GM19025 (cell line): ENCODE measurements at regions not wholly inside any gene's neighbourhood (a gene's known extent, or its start where the extent isn't known, plus 50 kb on each side); places are given as distances from the start of the nearest gene placed in this dataset.
"Not testable (repeated sequence)": the region's sequence is repeated elsewhere in the genome, so short reads cannot be mapped to it uniquely, and the experiment has no call there.

ENCODE experiments used
- ATAC-seq: cut with Tn5 transposase; IDR thresholded peaks from one replicate; pipeline ENCODE4 v1.9.1; 2021; ENCODE audit warnings: mild to moderate bottlenecking, low read depth, moderate library complexity; ENCODE audit not compliant: unreplicated experiment

GRCh38 chr2:175309799-175310198 lies 128.3 kb upstream of the ATP5MC3 start:
- ATAC-seq = no peak

GRCh38 chr2:175308005-175308404 lies 126.5 kb upstream of the ATP5MC3 start:
- no peak for ATAC-seq

- ATAC-seq = no peak
Measured at GRCh38 chr2:175304541-175304940, 123.0 kb upstream of the ATP5MC3 start.

- ATAC-seq = no peak
Measured at GRCh38 chr2:175293776-175294175, 112.3 kb upstream of the ATP5MC3 start.

GRCh38 chr2:175293195-175293594 lies 111.7 kb upstream of the ATP5MC3 start:
- ATAC-seq = no peak

- no peak for ATAC-seq
Measured at GRCh38 chr2:175282886-175283285, 101.4 kb upstream of the ATP5MC3 start.

GRCh38 chr2:175282300-175282699 lies 100.8 kb upstream of the ATP5MC3 start:
- ATAC-seq = no peak

GRCh38 chr2:175277772-175278171 lies 96.3 kb upstream of the ATP5MC3 start:
- ATAC-seq = no peak

GRCh38 chr2:175275539-175275938 lies 94.0 kb upstream of the ATP5MC3 start:
- ATAC-seq = no peak

GRCh38 chr2:175259164-175259563 lies 77.7 kb upstream of the ATP5MC3 start:
- ATAC-seq = no peak

GRCh38 chr2:175256806-175257585 lies 75.5 kb upstream of the ATP5MC3 start:
- no peak for ATAC-seq

GRCh38 chr2:175256391-175256790 lies 74.9 kb upstream of the ATP5MC3 start:
- not testable (repeated sequence) for ATAC-seq

- no peak for ATAC-seq
Measured at GRCh38 chr2:175253871-175254270, 72.4 kb upstream of the ATP5MC3 start.

- ATAC-seq = no peak
Measured at GRCh38 chr2:175251425-175252041, 70.0 kb upstream of the ATP5MC3 start.

- ATAC-seq = no peak
Measured at GRCh38 chr2:175247159-175247558, 65.6 kb upstream of the ATP5MC3 start.

- no peak for ATAC-seq
Measured at GRCh38 chr2:175244697-175245096, 63.2 kb upstream of the ATP5MC3 start.

- ATAC-seq = no peak
Measured at GRCh38 chr2:175241691-175242090, 60.2 kb upstream of the ATP5MC3 start.

- ATAC-seq = not testable (repeated sequence)
Measured at GRCh38 chr2:175240033-175240432, 58.5 kb upstream of the ATP5MC3 start.

GRCh38 chr2:175236930-175237329 lies 55.4 kb upstream of the ATP5MC3 start:
- no peak for ATAC-seq

GRCh38 chr2:175234650-175235049 lies 53.1 kb upstream of the ATP5MC3 start:
- ATAC-seq = no peak

- no peak for ATAC-seq
Measured at GRCh38 chr2:175234153-175234552, 52.6 kb upstream of the ATP5MC3 start.

GRCh38 chr2:175233135-175233719 lies 51.7 kb upstream of the ATP5MC3 start:
- no peak for ATAC-seq
